ENCODE measurements at regions not wholly inside any gene's neighbourhood (a gene's known extent, or its start where the extent isn't known, plus 50 kb on each side); places are given as distances from the start of the nearest gene placed in this dataset.

- Histone ChIP-seq H3K4me3 (no peak overlapping the region), H3K4me2 (no peak overlapping the region), H3K36me3 (replicated peaks; ENCODE audit: insufficient read depth, low read depth) (no peaks in the 10 kb centered on the region), H3K79me2 (no peaks in the 10 kb centered on the region), H3K27ac (no peak overlapping the region), H2AFZ (no peak overlapping the region), H3K27me3 (no peaks in the 10 kb centered on the region), H3K9me2 (replicated peaks; ENCODE audit: insufficient read depth) (no peaks in the 10 kb centered on the region), H4K20me1 (ENCODE audit: insufficient read depth, poor library complexity, severe bottlenecking) (no peaks in the 10 kb centered on the region), H3K9me3 (ENCODE audit: low read depth) (no peaks in the 10 kb centered on the region), H3K4me1 (ENCODE audit: insufficient read depth) (no peaks in the 10 kb centered on the region)
- TF ChIP-seq EZH2 (IDR thresholded peaks at IDR 0.05; ENCODE audit: borderline replicate concordance) (no peak), CTCF (IDR thresholded peaks at IDR 0.05; ENCODE audit: poor library complexity) (no peak), EZH2phosphoT487 (IDR thresholded peaks at IDR 0.05; ENCODE audit: low read depth, severe bottlenecking, unreplicated experiment) (no peak)
- WGBS (ENCODE audit: low lambda C conversion rate, missing lambda C conversion rate): 89% methylated on average over 7 of the region's 7 CpGs
- DNase-seq (ENCODE audit: low spot score): no peak
Observed at GRCh38 chr1:13947658-13948057, 247.7 kb downstream of the PRDM2 start.

GRCh38 chr1:13948396-13948795, 248.4 kb downstream of the PRDM2 start:
- DNase-seq (ENCODE audit: low spot score): no peak
- H3K27ac ChIP-seq: no peak overlapping the region
- H3K27me3 ChIP-seq: no peaks in the 10 kb centered on the region
- H3K9me2 ChIP-seq (replicated peaks; ENCODE audit: insufficient read depth): no peaks in the 10 kb centered on the region
- no peak overlapping the region for H3K4me2 ChIP-seq
- no peaks in the 10 kb centered on the region for H3K36me3 ChIP-seq (replicated peaks; ENCODE audit: insufficient read depth, low read depth)
- WGBS (ENCODE audit: low lambda C conversion rate, missing lambda C conversion rate): 79% methylated on average over 5 of the region's 5 CpGs
- H2AFZ ChIP-seq: no peak overlapping the region
- no peaks in the 10 kb centered on the region for H3K79me2 ChIP-seq
- H4K20me1 ChIP-seq (ENCODE audit: insufficient read depth, poor library complexity, severe bottlenecking): no peaks in the 10 kb centered on the region
- H3K4me3 ChIP-seq: no peak overlapping the region
- TF ChIP-seq EZH2 (IDR thresholded peaks at IDR 0.05; ENCODE audit: borderline replicate concordance): no peak
- TF ChIP-seq EZH2phosphoT487 (IDR thresholded peaks at IDR 0.05; ENCODE audit: low read depth, severe bottlenecking, unreplicated experiment): no peak
- no peak for TF ChIP-seq CTCF (IDR thresholded peaks at IDR 0.05; ENCODE audit: poor library complexity)
- no peaks in the 10 kb centered on the region for H3K4me1 ChIP-seq (ENCODE audit: insufficient read depth)
- no peaks in the 10 kb centered on the region for H3K9me3 ChIP-seq (ENCODE audit: low read depth)

- Histone ChIP-seq H3K79me2 (no peaks in the 10 kb centered on the region), H2AFZ (no peak overlapping the region), H3K4me3 (no peak overlapping the region), H4K20me1 (ENCODE audit: insufficient read depth, poor library complexity, severe bottlenecking) (no peaks in the 10 kb centered on the region), H3K4me1 (ENCODE audit: insufficient read depth) (no peaks in the 10 kb centered on the region), H3K27ac (no peak overlapping the region), H3K9me2 (replicated peaks; ENCODE audit: insufficient read depth) (no peaks in the 10 kb centered on the region), H3K4me2 (no peak overlapping the region), H3K9me3 (ENCODE audit: low read depth) (no peaks in the 10 kb centered on the region), H3K36me3 (replicated peaks; ENCODE audit: insufficient read depth, low read depth) (no peaks in the 10 kb centered on the region), H3K27me3 (no peaks in the 10 kb centered on the region)
- no peak for DNase-seq (ENCODE audit: low spot score)
- 78% methylated on average over 6 of the region's 6 CpGs for WGBS (ENCODE audit: low lambda C conversion rate, missing lambda C conversion rate)
- TF ChIP-seq EZH2 (IDR thresholded peaks at IDR 0.05; ENCODE audit: borderline replicate concordance) (no peak), EZH2phosphoT487 (IDR thresholded peaks at IDR 0.05; ENCODE audit: low read depth, severe bottlenecking, unreplicated experiment) (no peak), CTCF (IDR thresholded peaks at IDR 0.05; ENCODE audit: poor library complexity) (no peak)
Observed at GRCh38 chr1:13948888-13949391, 249.0 kb downstream of the PRDM2 start.

- 94% methylated on average over 4 of the region's 4 CpGs for WGBS (ENCODE audit: low lambda C conversion rate, missing lambda C conversion rate)
- H3K4me2 ChIP-seq: no peak overlapping the region
- no peaks in the 10 kb centered on the region for H3K4me1 ChIP-seq (ENCODE audit: insufficient read depth)
- no peaks in the 10 kb centered on the region for H3K36me3 ChIP-seq (replicated peaks; ENCODE audit: insufficient read depth, low read depth)
- no peaks in the 10 kb centered on the region for H3K27me3 ChIP-seq
- no peaks in the 10 kb centered on the region for H3K9me2 ChIP-seq (replicated peaks; ENCODE audit: insufficient read depth)
- no peak for DNase-seq (ENCODE audit: low spot score)
- TF ChIP-seq EZH2 (IDR thresholded peaks at IDR 0.05; ENCODE audit: borderline replicate concordance): no peak
- no peak for TF ChIP-seq EZH2phosphoT487 (IDR thresholded peaks at IDR 0.05; ENCODE audit: low read depth, severe bottlenecking, unreplicated experiment)
- TF ChIP-seq CTCF (IDR thresholded peaks at IDR 0.05; ENCODE audit: poor library complexity): no peak
- H4K20me1 ChIP-seq (ENCODE audit: insufficient read depth, poor library complexity, severe bottlenecking): no peaks in the 10 kb centered on the region
- no peaks in the 10 kb centered on the region for H3K79me2 ChIP-seq
- no peak overlapping the region for H3K4me3 ChIP-seq
- H3K27ac ChIP-seq: no peak overlapping the region
- no peak overlapping the region for H2AFZ ChIP-seq
- no peaks in the 10 kb centered on the region for H3K9me3 ChIP-seq (ENCODE audit: low read depth)
Observed at GRCh38 chr1:13949546-13949945, 249.6 kb downstream of the PRDM2 start.

All from hepatocyte (in vitro differentiated cells).